Loucy (cell line): ENCODE measurements at regions not wholly inside any gene's neighbourhood (a gene's known extent, or its start where the extent isn't known, plus 50 kb on each side); places are given as distances from the start of the nearest gene placed in this dataset.

ENCODE experiments used
- H2AFZ ChIP-seq: fragments of 200-600 bp; sonication (generic); 2 replicates; pipeline ENCODE4 v1.6.0; 2016; ENCODE audit warnings: antibody characterized with exemption, mild to moderate bottlenecking, low read length, moderate library complexity
- H3F3A ChIP-seq: fragments of 200-600 bp; 2 replicates; pipeline ENCODE4 v1.6.0; 2016; ENCODE audit warnings: antibody characterized with exemption, low read depth, mild to moderate bottlenecking
- H3K27me3 ChIP-seq: fragments of 200-600 bp; sonication (generic); 2 replicates; pipeline ENCODE4 v1.6.1; 2014; ENCODE audit warnings: low read length, mild to moderate bottlenecking; ENCODE audit not compliant: insufficient read depth, poor library complexity, severe bottlenecking
- H3K36me3 ChIP-seq: fragments of 200-600 bp; sonication (generic); 2 replicates; pipeline ENCODE4 v1.6.1; 2016; ENCODE audit warnings: low read length; ENCODE audit not compliant: insufficient read depth
- H3K4me1 ChIP-seq: fragments of 200-600 bp; sonication (generic); 2 replicates; pipeline ENCODE4 v1.5.1; 2014; ENCODE audit warnings: low read length, mild to moderate bottlenecking; ENCODE audit not compliant: insufficient read depth, poor library complexity, severe bottlenecking
- H3K4me2 ChIP-seq: fragments of 200-600 bp; sonication (generic); 2 replicates; pipeline ENCODE4 v1.6.0; 2014; ENCODE audit warnings: antibody characterized with exemption, low read length, low read depth, mild to moderate bottlenecking; ENCODE audit not compliant: poor library complexity, severe bottlenecking
- H3K4me3 ChIP-seq: fragments of 200-600 bp; sonication (generic); 2 replicates; pipeline ENCODE4 v1.5.1; 2014; ENCODE audit warnings: low read length, mild to moderate bottlenecking, mixed read lengths; ENCODE audit not compliant: poor library complexity, severe bottlenecking
- H3K79me2 ChIP-seq: fragments of 200-600 bp; sonication (generic); 2 replicates; pipeline ENCODE4 v1.6.1; 2014; ENCODE audit warnings: low read length; ENCODE audit not compliant: insufficient read depth
- H3K9ac ChIP-seq: fragments of 200-600 bp; sonication (generic); 2 replicates; pipeline ENCODE4 v1.6.0; 2014; ENCODE audit warnings: mild to moderate bottlenecking, low read depth, low read length, moderate library complexity; ENCODE audit not compliant: poor library complexity, severe bottlenecking
- H3K9me2 ChIP-seq: fragments of 200-600 bp; sonication (generic); replicated peaks from 2 replicates; pipeline ENCODE4 v1.6.1; 2016; ENCODE audit warnings: low read depth, low read length, mixed read lengths
- H3K9me3 ChIP-seq: fragments of 200-600 bp; sonication (generic); 2 replicates; pipeline ENCODE4 v1.6.1; 2014; ENCODE audit warnings: mild to moderate bottlenecking, antibody characterized with exemption, low read length, low read depth; ENCODE audit not compliant: insufficient read depth
- H4K20me1 ChIP-seq: fragments of 200-600 bp; sonication (generic); 2 replicates; pipeline ENCODE4 v1.6.0; 2014; ENCODE audit warnings: antibody characterized with exemption, low read length, mild to moderate bottlenecking; ENCODE audit not compliant: insufficient read depth, poor library complexity, severe bottlenecking
- CTCF ChIP-seq: fragments of 200-600 bp; sonication (generic); conservative IDR thresholded peaks from 2 replicates; pipeline ENCODE4 v1.5.1; 2014; ENCODE audit warnings: mild to moderate bottlenecking, antibody characterized with exemption, low read length
- EZH2phosphoT487 ChIP-seq: fragments of 200-600 bp; IDR thresholded peaks from 2 replicates; pipeline ENCODE4 v1.6.1; 2018; ENCODE audit warnings: antibody characterized with exemption, mild to moderate bottlenecking, moderate library complexity, borderline replicate concordance

- TF ChIP-seq CTCF (no peak), EZH2phosphoT487 (no peak)
- Histone ChIP-seq H3K4me2 (no peak overlapping the region), H3K4me1 (no peaks in the 10 kb centered on the region), H3K9me2 (no peaks in the 10 kb centered on the region), H2AFZ (no peak overlapping the region), H3K36me3 (no peaks in the 10 kb centered on the region), H3K4me3 (no peak overlapping the region), H3K79me2 (no peaks in the 10 kb centered on the region), H3K9ac (no peak overlapping the region), H3F3A (no peaks in the 10 kb centered on the region), H4K20me1 (no peaks in the 10 kb centered on the region), H3K9me3 (no peaks in the 10 kb centered on the region), H3K27me3 (no peaks in the 10 kb centered on the region)
These were observed 164.3 kb upstream of the ZC3H12A start for GRCh38 chr1:37310064-37310463.

GRCh38 chr1:37315371-37315846 is 159.0 kb upstream of the ZC3H12A start:
- no peaks in the 10 kb centered on the region for H3K9me2 ChIP-seq
- no peak overlapping the region for H3K9ac ChIP-seq
- no peak overlapping the region for H3K4me3 ChIP-seq
- H3K36me3 ChIP-seq = no peaks in the 10 kb centered on the region
- no peaks in the 10 kb centered on the region for H3K9me3 ChIP-seq
- no peak overlapping the region for H3K4me2 ChIP-seq
- H3K4me1 ChIP-seq = no peaks in the 10 kb centered on the region
- TF ChIP-seq EZH2phosphoT487 = no peak
- no peak for TF ChIP-seq CTCF
- H4K20me1 ChIP-seq = no peaks in the 10 kb centered on the region
- H2AFZ ChIP-seq = no peak overlapping the region
- H3K27me3 ChIP-seq = no peaks in the 10 kb centered on the region
- no peaks in the 10 kb centered on the region for H3K79me2 ChIP-seq
- H3F3A ChIP-seq = no peaks in the 10 kb centered on the region

- no peaks in the 10 kb centered on the region for H3K79me2 ChIP-seq
- no peaks in the 10 kb centered on the region for H4K20me1 ChIP-seq
- H3K4me3 ChIP-seq = no peak overlapping the region
- no peaks in the 10 kb centered on the region for H3K4me1 ChIP-seq
- H3K9ac ChIP-seq = no peak overlapping the region
- no peaks in the 10 kb centered on the region for H3K36me3 ChIP-seq
- H2AFZ ChIP-seq = no peak overlapping the region
- H3K27me3 ChIP-seq = no peaks in the 10 kb centered on the region
- no peaks in the 10 kb centered on the region for H3K9me3 ChIP-seq
- H3K4me2 ChIP-seq = no peak overlapping the region
- no peaks in the 10 kb centered on the region for H3K9me2 ChIP-seq
- TF ChIP-seq EZH2phosphoT487 (no peak), CTCF (no peak)
- no peaks in the 10 kb centered on the region for H3F3A ChIP-seq
These were observed 156.4 kb upstream of the ZC3H12A start for GRCh38 chr1:37317870-37318467.
